NCI-H1436 (cell line): ENCODE measurements at regions not wholly inside any gene's neighbourhood (a gene's known extent, or its start where the extent isn't known, plus 50 kb on each side); places are given as distances from the start of the nearest gene placed in this dataset.
"Not testable (repeated sequence)": the region's sequence is repeated elsewhere in the genome, so short reads cannot be mapped to it uniquely, and the experiment has no call there.

Source experiments
- DNase-seq: peaks from one replicate; lab custom pipeline; 2025; lab: John Stamatoyannopoulos, UW

DNA sequence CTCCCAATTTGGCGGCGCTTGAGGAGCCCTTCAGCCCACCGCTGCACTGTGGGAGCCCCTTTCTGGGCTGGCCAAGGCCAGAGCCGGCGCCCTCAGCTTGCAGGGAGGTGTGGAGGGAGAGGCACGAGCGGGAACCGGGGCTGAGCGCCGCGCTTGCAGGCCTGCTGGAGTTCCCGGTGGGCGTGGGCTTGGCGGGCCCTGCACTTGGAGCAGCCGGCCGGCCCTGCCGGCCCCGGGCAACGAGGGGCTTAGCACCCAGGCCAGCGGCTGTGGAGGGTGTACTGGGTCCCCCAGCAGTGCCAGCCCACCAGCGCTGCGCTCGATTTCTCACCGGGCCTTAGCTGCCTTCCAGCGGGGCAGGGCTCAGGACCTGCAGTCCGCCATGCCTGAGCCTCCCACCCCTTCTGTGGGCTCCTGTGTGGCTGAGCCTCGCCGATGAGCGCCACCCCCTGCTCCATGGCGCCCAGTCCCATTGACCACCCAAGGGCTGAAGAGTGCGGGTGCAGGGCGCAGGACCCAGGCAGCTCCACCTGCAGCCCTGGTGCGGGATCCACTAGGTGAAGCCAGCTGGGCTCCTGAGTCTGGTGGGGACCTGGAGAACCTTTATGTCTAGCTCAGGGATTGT lies 815.4 kb upstream of the B3GALT2 start:
- not testable (repeated sequence) for DNase-seq

DNA sequence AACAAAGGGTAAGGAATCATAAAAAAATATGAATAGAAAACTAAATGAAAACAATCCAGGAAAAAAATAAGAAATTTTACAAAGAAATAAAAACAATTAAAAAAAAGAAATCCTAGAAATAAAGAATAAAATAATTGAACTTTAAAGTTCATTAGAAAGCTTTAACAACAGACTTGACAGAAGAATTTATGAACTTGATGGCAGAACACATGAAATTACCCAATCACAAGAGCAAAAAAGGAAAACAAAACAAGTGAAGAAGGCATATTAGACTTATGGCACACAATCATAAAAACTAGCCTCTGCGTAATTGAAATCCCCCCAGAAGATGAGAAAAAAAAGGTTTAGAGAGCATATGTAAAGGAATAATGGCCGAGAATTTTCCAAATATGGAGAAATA lies 802.5 kb upstream of the B3GALT2 start:
- DNase-seq = no peak

DNA sequence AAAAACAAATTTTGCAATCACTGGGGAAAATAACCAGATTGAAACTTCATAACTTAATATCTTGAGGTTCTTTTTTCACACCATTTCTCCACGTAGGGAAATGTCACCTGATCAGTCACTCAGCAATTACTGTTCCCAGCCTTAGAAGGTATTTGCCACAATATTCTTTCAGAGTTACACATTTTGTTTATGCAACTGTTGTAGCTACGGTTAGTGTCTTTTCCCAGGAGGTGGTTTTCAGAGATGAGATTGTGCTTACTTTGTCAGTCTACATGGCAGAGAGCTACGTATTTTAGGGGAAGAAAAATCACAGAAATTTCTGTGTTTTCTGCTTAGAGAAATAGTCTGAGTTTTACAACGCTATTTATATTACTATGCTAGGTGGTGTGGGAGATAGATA lies 792.8 kb upstream of the B3GALT2 start:
- no peak for DNase-seq

DNA sequence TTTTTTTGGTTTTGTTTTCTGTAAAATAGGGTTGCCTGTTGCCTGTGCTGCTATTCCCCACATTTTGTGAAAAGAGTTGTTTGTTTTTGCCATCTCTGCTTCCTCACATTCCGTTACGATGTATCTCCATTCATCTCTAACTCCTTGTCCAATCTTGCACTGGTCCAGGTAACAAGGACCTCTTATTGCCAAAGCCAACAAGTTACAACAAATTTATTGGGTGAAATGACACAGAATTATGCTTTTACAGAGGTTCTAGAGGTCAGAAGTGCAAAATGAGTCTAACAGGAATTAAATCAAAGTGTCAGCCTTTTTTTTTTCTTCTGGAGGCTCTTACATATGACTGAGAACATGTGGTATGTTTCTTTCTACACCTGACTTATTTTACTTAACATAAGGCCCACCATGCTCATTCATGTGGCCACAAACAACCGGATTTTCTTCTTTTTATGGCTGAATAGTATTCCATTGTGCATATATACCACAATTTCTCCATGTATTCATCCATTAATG lies 787.9 kb upstream of the B3GALT2 start:
- DNase-seq = no peak

DNA sequence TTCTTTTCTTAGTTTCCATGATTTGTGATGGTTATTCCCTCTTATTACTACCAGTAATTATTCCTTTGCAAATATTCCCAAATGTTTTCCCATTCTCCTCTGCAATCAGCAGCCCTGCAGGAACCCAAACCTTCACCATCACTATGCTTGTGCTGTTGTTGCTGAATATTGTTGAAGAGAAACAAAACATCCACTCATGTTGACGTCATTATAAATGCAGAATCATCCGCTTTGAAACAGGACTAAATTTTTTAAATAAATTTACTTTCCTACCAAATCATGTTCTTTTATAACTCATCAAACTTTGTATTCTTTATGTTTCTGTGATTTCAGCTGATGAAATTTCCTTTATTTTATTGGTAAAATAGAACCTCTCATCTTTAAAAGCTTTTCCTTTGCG lies 787.0 kb upstream of the B3GALT2 start:
- DNase-seq = no peak

DNA sequence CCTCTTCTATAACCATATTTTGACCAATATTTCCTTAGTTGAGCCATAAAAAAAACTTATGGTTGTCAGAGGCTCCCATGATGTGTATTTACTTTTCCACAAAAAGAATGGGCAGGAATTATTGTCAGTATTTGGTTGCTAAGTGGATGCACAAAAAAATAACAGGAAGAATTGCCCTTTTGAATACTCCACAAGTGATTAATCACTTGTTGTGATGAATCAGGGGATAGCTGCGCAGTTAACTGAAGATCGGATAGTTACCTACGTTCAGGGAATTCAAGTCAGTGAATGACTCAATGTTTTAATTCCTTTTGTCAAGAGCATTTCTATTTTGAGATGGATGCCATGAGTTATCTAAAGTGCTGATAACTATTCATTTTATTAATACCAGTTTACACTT lies 785.2 kb upstream of the B3GALT2 start:
- DNase-seq = no peak

DNA sequence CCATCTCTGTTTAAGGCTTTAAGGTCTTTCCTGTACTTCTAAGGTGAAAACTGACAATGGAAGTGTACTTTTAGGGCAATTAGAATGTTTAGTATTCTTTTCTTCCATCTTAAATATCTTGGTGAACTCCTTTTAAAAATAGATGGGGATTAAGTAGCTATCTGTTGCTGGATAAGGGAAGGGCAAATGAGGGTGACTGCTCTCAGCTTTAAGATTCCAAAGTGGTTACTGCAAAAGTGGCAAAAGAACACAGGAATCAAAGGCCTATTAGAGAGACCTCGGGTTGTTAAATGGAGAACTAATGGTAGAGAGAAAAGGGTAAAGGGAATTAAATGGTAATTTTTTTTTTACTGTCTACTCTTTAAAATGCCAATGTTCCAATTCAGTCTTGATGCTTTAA lies 774.1 kb upstream of the B3GALT2 start:
- no peak for DNase-seq

DNA sequence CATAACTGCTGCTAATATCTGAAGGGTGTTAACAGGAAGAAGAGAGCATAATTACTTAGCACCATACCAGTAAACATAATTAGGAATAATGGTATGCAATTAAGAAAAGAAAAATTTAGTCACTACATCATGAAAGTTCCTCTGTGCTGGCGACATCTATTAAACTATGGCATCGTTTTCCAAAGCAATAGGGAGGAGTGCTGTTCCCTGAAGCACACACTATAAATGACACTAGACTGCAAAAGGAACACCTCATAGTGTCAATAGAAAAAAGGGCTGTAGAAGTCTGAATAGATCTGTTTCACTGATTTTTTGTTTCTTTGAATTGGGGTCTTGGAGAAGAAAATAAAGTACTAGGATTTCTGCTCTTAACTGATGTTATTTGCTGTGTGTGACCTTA lies 773.6 kb upstream of the B3GALT2 start:
- DNase-seq = no peak

DNA sequence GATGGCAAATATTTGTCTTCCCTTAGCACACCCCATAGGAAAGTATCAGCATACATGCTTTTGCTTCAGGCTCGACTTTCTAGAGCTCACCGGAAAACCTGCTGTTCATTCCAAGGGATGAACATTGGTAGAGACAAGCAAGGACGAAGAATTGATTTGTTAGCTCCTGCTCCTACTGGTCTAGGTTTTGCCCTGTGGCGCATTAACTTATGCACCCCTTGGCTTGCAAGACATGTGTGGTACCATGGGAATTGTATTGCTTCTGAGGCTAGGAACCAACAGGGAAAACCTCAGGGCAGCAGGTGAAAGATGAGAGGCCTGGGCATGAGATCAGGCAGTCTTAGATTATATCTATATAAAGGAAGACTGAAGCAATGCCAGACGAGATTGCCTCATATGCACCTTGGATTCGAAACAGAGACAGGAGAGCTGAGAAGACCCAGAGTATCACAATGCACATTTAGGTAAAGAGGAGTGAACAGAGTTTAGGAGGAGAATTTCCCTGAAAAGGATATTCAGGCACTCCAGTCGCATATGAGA lies 771.2 kb upstream of the B3GALT2 start:
- no peak for DNase-seq

DNA sequence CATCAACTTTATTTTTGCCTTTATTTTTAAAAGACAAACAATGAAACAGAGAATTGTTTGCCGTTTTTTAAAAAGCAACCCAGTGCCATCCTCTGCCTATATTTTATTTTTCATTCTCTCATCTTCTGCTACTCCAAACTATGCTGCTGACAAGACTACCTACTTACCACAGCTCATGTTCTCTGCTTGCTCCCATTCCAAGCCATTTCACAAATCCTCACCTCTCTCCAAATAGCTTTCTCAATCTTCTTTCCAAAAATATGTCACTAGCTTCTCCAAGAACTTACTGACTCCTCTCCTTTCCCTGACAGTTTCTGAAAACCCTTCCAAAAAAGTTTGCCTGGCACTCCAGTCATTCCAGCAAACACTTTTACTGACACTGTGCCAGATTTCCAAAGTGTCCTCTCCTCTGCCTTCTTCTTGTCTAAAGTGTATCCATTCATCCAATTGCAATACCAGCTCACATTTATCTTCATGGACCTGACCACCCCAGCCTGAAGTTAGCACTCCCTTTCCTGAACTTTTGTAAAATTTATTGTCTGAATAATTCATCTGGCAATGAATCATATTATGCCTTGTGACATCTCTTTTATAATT lies 766.5 kb upstream of the B3GALT2 start:
- no peak for DNase-seq

DNA sequence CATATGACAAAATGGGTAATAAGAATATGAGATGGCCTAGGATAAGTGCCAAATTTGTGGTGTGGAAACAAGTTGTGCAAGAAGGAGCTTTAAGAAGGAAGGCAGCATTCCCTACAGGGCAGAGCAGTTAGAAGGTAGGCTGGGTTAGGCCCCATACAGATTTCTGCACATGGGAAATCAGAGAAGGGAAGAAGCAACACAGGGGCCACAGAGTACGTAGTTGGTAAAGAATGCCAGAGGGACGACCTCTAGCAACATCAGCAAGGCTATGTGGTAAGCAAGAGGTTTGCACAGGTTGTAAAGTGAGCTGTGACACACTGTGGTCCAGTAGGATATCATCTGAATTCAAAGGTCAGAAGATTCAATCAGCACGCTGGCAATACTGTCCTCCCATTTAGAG lies 765.6 kb upstream of the B3GALT2 start:
- DNase-seq = no peak

DNA sequence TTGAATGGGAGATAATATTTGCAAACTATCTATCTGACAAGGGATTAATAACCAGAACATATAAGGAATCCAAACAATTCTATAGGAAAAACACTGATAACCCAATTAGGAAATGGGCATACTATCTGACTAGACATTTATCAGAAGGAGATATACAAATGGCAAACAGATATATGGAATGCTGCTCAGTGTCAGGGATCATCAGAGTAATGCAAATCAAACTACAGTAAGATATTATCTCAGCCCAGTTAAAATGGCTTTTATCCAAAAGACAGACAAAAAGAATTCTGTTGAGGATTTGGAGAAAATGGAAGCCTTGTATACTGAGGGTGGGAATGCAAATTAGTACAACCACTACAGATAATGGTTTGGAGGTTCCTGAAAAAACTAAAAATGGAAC lies 758.0 kb upstream of the B3GALT2 start:
- no peak for DNase-seq

DNA sequence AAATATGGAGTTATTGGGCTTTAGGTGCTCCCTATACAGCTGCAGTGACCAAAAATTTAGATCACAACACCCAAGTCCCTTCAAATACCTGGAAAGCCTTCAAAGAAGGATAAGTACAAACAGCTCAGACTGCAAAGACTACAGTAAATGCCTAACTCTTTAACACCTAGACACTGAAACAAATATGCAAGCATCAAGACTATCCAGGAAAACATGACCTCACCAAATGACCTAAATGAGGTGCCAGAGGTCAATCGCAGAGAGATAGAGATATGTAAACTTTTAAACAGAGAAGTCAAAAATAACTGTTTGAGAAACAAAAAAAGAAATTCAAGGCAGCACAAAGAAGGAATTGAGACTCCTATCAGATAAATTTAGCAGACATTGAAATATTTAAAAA lies 753.8 kb upstream of the B3GALT2 start:
- DNase-seq = no peak

DNA sequence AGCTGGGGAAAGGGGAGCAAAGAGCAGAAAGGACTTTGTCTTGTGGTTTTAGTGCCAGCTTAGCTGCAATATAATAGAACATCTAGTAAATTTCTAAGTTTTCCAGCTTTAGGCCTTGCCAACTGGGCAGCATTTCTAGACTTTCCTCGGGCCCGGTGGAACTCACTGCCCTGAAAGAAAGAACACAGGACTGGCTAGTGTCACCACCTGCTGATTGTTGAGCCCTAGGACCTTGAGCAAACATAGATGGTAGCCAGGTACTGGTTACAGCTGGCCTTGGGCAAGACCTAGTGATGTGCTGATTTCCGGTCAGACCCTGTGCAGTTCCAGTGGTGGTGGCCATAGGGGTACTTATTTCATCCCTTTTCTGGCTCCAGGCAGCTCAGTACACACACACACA lies 753.2 kb upstream of the B3GALT2 start:
- DNase-seq = no peak

DNA sequence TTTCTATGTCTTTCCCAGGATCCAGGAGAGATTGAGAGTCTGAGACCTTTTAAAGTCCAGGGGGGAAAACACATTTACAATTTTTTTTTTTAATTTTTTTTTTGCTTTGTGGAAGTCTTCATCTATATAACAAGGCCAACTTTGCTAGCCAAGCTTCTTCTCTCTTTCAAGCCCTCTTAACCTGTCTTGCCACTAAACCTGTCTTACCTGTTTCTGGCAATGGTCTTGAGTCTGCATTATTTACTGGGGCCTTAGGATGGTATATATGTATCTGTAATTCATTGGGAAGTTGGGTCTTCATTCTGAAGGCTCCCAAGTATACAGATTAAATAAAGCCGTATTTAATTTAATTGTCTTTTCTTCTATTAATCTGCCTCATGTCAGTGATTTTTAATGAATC lies 750.9 kb upstream of the B3GALT2 start:
- no peak for DNase-seq

DNA sequence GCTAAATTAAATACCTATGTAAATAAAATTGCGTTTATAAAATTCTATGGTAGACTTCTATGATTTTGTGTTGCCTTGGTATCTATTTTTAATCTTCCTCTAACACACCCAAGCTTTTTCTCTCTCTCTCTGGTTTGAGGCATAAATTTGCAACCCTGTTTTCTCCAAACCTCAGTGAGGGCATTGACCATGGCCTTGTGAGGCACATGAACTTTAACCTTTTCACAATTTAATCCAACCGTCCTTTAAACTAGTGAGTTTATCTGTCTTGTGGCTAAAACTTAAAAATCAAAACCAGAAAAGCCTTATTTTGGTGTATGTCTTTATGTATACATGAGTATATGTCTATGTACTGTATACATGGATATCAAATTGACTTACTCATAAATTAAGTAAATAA lies 746.6 kb upstream of the B3GALT2 start:
- DNase-seq = no peak

DNA sequence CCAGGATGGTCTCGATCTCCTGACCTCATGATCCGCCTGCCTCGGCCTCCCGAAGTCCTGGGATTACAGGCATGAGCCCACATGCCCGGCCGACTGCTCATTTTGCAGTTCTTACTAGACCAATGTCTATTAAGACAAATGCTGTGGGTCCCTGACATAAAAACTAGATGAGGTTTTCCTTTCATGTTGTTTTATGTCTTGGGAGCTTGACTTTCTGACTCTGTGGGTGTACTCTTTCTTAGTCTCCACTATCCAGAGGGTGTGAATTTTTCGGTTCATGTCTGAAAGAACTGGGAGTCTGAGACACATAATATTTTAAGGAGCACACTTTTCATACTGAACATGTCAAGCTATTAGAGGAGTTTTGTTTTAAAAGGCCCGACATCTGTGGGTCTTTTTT lies 744.9 kb upstream of the B3GALT2 start:
- DNase-seq = no peak

DNA sequence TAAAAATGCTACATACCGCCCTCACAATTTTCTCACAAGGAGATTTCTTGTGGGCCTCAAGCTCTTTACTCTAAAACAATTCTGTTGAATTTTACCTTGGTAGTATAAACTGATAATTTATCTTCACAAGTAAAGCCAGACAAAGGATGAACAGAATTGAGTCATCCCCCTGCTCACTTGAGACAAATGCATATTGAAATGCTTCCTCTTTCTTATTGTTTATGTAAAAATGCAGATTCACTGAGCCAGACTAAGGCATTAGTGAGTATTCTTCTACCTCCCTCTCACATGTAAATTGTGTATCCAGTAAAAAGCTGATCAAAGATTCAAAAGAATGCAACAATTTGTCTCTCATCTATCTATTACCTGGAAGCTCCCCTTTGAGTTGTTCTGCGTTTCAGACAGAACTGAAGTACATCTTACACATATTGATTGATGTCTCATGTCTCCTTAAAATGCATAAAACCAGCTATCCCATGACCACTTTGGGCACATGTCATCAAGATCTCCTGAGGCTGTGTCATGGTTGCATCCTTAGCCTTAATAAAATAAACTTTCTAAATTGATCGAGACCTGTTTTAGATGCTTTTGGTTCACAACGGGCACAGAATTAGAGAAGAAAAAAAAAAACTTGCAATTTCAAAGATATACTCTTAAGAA lies 743.1 kb upstream of the B3GALT2 start:
- DNase-seq = no peak

DNA sequence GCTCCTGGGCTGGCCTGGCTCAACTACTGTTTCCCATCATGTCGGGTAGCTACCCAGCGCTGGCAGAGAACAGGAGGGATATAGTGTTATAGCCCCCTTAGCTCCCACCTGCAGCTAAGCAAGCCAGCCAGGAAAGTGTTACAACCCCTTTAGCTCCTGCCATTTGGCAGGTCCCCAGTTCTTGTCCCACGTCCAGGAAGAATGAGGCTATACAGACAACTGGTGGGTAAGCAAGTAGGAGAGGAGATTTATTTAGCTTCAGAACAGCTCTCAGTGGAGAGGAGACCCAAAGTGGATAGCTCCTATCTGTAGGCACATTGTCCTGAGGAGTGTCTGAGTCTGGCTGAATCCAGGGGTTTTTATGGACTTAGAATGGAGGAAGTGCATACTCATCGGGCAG lies 741.1 kb upstream of the B3GALT2 start:
- DNase-seq = no peak

DNA sequence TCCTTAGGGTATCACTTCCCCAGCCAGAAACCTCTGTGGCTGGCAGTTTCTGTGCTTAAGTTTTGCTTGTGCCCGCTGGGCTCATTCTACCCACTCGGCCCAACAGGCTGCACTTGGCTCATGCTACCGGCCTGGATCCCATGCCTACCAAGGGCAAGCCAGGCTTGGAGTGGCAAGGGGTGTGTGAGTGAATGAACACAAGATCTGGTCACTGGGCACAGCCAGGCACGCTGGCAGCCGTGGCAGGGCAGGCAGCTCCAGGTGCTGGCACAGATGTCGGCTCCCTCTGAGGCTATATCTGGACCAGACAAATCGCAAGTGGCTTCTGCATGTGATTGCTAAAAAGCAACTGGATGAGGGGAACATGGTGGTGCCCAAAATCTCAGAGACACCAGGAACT lies 740.5 kb upstream of the B3GALT2 start:
- no peak for DNase-seq

DNA sequence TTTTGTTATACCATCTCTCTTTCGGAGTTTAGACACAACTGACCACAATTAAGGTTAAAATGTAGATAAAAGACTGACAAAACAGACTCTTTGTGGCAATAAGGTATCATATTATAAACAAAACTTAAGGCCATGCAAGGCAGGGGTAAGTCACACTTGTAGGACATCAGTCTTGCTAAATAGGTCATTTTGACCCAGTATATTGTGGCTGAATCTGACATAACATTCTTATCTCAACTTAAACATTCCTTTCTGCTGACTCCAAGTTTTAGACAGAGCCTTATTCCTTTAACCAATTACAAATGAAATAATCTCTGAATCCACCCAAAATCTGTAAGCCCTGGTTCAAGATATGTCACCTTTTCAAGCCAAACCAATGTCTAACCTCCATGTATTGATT lies 733.4 kb upstream of the B3GALT2 start:
- no peak for DNase-seq

DNA sequence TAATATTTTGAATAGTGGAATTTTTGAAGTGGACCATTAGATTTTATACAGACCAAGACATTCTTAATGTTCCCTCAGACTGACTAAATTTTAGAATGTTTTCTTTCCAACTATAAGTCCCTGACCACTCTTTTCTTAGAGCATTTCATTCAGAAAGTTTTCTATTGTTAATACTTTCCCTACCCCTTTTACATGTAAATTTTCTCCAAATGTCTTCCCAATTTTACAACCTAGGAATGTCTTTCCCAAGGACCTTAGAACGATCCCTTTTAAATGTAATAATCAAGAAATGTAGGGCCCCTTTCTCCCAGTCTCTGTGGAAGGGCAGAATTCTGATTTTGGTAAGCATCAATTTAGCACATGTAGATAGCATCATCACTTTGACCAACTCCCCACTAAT lies 730.0 kb upstream of the B3GALT2 start:
- no peak for DNase-seq

DNA sequence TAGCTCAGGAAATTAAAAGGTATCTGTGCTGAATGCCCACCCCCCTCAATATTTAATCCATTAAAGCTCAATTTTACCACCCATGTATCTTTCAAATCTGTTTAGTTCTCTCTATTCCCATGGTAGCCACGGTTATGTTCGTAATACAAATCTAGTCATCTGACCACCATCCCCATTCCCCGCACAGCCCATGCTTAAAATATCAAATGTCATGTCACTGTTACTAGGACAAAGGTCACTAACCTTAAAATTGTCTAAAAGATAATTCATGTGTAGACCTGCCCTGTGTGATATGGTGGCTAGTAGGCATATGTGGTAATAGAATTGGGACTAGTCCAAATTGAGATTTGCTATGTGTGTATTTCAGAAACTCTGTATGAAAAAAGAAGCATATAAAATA lies 728.5 kb upstream of the B3GALT2 start:
- DNase-seq = no peak
